ENCODE measurements at regions not wholly inside any gene's neighbourhood (a gene's known extent, or its start where the extent isn't known, plus 50 kb on each side); places are given as distances from the start of the nearest gene placed in this dataset.

DNA sequence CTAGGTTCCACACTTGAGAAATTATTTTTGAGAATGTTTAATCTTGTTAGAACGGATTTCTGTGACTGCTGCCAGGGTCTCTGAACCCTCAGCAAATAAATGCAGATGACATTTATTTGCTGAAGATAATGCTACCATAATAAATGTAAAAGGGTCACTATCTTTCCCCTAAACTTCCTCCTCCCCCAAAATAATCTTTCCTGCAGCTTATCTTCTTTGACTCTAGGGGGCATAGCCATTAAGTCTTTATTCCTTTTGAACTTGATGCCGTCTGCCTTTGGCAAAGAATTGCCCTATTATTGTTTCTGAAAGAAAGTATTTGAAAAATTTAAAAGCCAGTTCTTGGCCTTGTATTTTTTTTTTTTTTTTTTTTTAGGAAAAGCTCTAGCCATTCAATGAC lies 63.6 kb upstream of the ACSL3 start:
- H3K27me3 ChIP-seq (replicated peaks in 2 of 5; ENCODE audit: control insufficient read depth in 4 of 5, insufficient read depth in 5 of 5, low read length in 4 of 5) = peaks cover 0 to 2% (median 0%) of the 10 kb centered on the region in 5 experiments
- H3K36me3 ChIP-seq (ENCODE audit: control insufficient read depth in 4 of 4, insufficient read depth in 4 of 4, low read length in 3 of 4) = no peaks in the 10 kb centered on the region
- POLR2A ChIA-PET = interaction anchor here (0.7 kb wide), 1 partner anchor 90 kb away, joined by 8 read pairs; no protein-coding TSS in a partner anchor
- H3K4me1 ChIP-seq (ENCODE audit: control extremely low read depth in 1 of 4, control insufficient read depth in 4 of 4, insufficient read depth in 4 of 4, low read length in 3 of 4) = peaks cover 0 to 4% (median 0%) of the 10 kb centered on the region in 4 experiments
- WGBS (ENCODE audit: insufficient coverage) = no CpG with 5 or more reads among the region's 2 CpGs
- peak; percentile 13 to 47 (median 42) for DNase-seq
- no peaks in the 10 kb centered on the region for H3K9me3 ChIP-seq (ENCODE audit: control extremely low read depth in 1 of 5, control insufficient read depth in 4 of 5, insufficient read depth in 2 of 5, low read depth in 1 of 5, low read length in 4 of 5)
- no peak overlapping the region for H3K4me3 ChIP-seq (ENCODE audit: control insufficient read depth in 1 of 7, extremely low read depth in 1 of 7, insufficient read depth in 4 of 7, low read depth in 2 of 7, low read length in 6 of 7)
- no peak overlapping the region for H3K27ac ChIP-seq (ENCODE audit: insufficient read depth in 1 of 2, low read depth in 1 of 2, low read length in 2 of 2, poor library complexity in 1 of 2, severe bottlenecking in 2 of 2)
- CTCF ChIA-PET = interaction anchor here (0.8 to 2.9 kb wide), 8 partner anchors 8 to 115 kb away, joined by 3 to 20 read pairs (median 4); no protein-coding TSS in a partner anchor

- ChIA-PET POLR2A (no interaction called here), CTCF (interaction anchor here (1.0 to 2.9 kb wide), 3 partner anchors 99 to 108 kb away, joined by 4 to 20 read pairs (median 11); no protein-coding TSS in a partner anchor)
- Histone ChIP-seq H3K4me3 (ENCODE audit: control insufficient read depth in 1 of 7, extremely low read depth in 1 of 7, insufficient read depth in 4 of 7, low read depth in 2 of 7, low read length in 6 of 7) (no peak overlapping the region), H3K27ac (ENCODE audit: insufficient read depth in 1 of 2, low read depth in 1 of 2, low read length in 2 of 2, poor library complexity in 1 of 2, severe bottlenecking in 2 of 2) (no peak overlapping the region), H3K9me3 (ENCODE audit: control extremely low read depth in 1 of 5, control insufficient read depth in 4 of 5, insufficient read depth in 2 of 5, low read depth in 1 of 5, low read length in 4 of 5) (no peaks in the 10 kb centered on the region), H3K36me3 (ENCODE audit: control insufficient read depth in 4 of 4, insufficient read depth in 4 of 4, low read length in 3 of 4) (no peaks in the 10 kb centered on the region), H3K27me3 (replicated peaks in 2 of 5; ENCODE audit: control insufficient read depth in 4 of 5, insufficient read depth in 5 of 5, low read length in 4 of 5) (peaks cover 0 to 2% (median 0%) of the 10 kb centered on the region in 5 experiments), H3K4me1 (ENCODE audit: control extremely low read depth in 1 of 4, control insufficient read depth in 4 of 4, insufficient read depth in 4 of 4, low read length in 3 of 4) (peaks cover 0 to 4% (median 0%) of the 10 kb centered on the region in 4 experiments)
- no CpG with 5 or more reads among the region's 3 CpGs for WGBS (ENCODE audit: insufficient coverage)
- DNase-seq = peak in 2 of 3 donors; percentile 25 to 46
Observed at GRCh38 chr2:222797871-222798270, 63.0 kb upstream of the ACSL3 start.

DNA sequence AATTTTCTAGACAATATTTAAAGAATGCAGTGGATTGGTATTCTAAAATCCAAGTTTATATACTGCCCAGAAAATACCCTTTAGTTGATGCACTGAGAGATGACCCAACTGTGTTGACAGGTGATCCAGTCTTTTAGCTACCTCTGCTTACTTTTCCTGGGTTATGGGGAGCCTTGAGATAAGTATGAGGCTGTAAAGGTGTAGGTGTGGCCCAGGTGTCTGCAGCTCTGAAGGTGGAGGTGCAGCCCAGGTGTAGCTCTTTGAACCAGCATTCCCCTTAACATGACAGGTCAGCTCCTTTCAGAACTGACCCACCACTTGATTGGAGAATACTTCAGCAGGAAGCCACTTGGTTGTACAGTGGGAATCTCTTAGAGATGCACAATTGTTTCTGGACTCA lies 62.3 kb upstream of the ACSL3 start:
- ChIA-PET POLR2A (no interaction called here), CTCF (interaction anchor here (0.6 to 2.9 kb wide), 4 partner anchors 100 to 607 kb away, joined by 3 to 20 read pairs (median 8); no protein-coding TSS in a partner anchor)
- no peaks in the 10 kb centered on the region for H3K9me3 ChIP-seq (ENCODE audit: control extremely low read depth in 1 of 5, control insufficient read depth in 4 of 5, insufficient read depth in 2 of 5, low read depth in 1 of 5, low read length in 4 of 5)

DNA sequence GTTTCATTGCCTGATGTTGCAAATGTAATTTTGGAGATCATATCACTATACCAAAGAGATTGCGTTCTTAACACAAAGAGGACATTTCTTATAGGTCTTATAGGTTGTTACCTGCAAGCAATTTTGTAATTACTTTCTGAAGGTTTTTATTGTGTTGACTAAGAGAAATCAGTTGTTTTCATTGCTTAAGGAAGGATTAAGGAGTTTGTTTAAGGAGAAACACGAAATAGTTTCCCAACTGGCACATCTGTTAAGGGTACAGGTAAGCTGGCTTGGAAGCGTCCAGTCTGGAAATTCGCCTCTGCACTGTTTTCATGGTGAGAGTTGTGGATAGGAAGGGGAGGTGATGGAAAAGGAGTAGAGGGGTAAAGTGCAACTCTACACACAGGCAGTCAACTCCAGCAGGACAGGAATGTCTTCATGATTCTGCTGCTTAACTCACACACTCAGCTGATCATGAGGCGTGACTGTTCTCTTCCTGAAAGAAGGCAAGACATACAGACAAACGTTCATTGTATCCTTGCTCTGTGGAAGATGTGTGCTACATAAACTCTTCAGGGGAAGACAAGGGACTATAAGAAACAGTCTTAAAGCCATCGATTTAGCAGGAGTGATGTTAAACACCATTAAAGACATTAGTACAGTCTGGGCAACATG lies 61.4 kb upstream of the ACSL3 start:
- Histone ChIP-seq H3K36me3 (ENCODE audit: control insufficient read depth in 4 of 4, insufficient read depth in 4 of 4, low read length in 3 of 4) (no peaks in the 10 kb centered on the region), H3K27me3 (replicated peaks in 2 of 5; ENCODE audit: control insufficient read depth in 4 of 5, insufficient read depth in 5 of 5, low read length in 4 of 5) (peaks cover 0 to 2% (median 0%) of the 10 kb centered on the region in 5 experiments), H3K9me3 (ENCODE audit: control extremely low read depth in 1 of 5, control insufficient read depth in 4 of 5, insufficient read depth in 2 of 5, low read depth in 1 of 5, low read length in 4 of 5) (no peaks in the 10 kb centered on the region), H3K27ac (ENCODE audit: insufficient read depth in 1 of 2, low read depth in 1 of 2, low read length in 2 of 2, poor library complexity in 1 of 2, severe bottlenecking in 2 of 2) (no peak overlapping the region), H3K4me3 (ENCODE audit: control insufficient read depth in 1 of 7, extremely low read depth in 1 of 7, insufficient read depth in 4 of 7, low read depth in 2 of 7, low read length in 6 of 7) (no peak overlapping the region), H3K4me1 (ENCODE audit: control extremely low read depth in 1 of 4, control insufficient read depth in 4 of 4, insufficient read depth in 4 of 4, low read length in 3 of 4) (peaks cover 0 to 4% (median 0%) of the 10 kb centered on the region in 4 experiments)
- POLR2A ChIA-PET = no interaction called here
- CTCF ChIA-PET = no interaction called here
- no peak for DNase-seq
- 97% methylated on average over 5 of the region's 7 CpGs for whole genome bisulfite sequencing (ENCODE audit: insufficient coverage)

More for the DNA sequence above, 62.3 kb upstream of the ACSL3 start:
- Histone ChIP-seq H3K27ac (ENCODE audit: insufficient read depth in 1 of 2, low read depth in 1 of 2, low read length in 2 of 2, poor library complexity in 1 of 2, severe bottlenecking in 2 of 2) (no peak overlapping the region), H3K36me3 (ENCODE audit: control insufficient read depth in 4 of 4, insufficient read depth in 4 of 4, low read length in 3 of 4) (no peaks in the 10 kb centered on the region), H3K4me3 (ENCODE audit: control insufficient read depth in 1 of 7, extremely low read depth in 1 of 7, insufficient read depth in 4 of 7, low read depth in 2 of 7, low read length in 6 of 7) (no peak overlapping the region), H3K4me1 (ENCODE audit: control extremely low read depth in 1 of 4, control insufficient read depth in 4 of 4, insufficient read depth in 4 of 4, low read length in 3 of 4) (peaks cover 0 to 4% (median 0%) of the 10 kb centered on the region in 4 experiments), H3K27me3 (replicated peaks in 2 of 5; ENCODE audit: control insufficient read depth in 4 of 5, insufficient read depth in 5 of 5, low read length in 4 of 5) (peaks cover 0 to 2% (median 0%) of the 10 kb centered on the region in 5 experiments)
- no peak for DNase-seq

DNA sequence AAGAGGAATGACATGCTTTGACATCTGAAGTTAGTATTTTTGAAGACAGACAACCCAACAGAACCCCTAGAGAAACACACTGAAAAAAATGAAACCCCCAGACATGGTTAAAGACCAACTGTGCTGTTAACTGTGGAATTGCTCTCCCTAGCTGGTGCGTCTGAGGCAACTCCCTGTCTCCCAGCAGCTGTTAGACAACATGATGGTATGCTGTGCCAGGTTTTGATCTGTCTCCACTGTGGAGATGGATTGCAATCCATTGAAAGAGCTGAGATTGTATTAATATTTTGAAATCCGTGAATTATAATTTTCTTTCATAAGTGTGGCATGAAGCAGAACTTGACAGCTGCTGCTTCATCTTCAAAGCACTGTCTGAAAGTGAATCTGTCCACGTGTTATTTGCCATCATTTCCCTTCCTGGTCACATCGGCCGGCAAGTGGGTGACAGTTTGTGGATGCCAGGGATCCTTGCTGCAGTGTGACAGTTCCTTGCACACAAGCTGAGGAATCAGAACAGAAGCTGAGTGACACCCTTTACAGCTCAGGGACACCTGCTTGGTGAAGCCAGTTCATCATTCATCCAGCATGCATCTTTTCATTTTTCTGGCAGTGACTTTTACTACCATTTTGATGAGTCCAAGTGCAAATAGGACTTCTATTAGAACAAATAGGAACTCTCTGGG lies 58.2 kb upstream of the ACSL3 start:
- peaks cover 0 to 2% (median 0%) of the 10 kb centered on the region in 5 experiments for H3K27me3 ChIP-seq (replicated peaks in 2 of 5; ENCODE audit: control insufficient read depth in 4 of 5, insufficient read depth in 5 of 5, low read length in 4 of 5)
- CTCF ChIA-PET = interaction anchor here (0.5 kb wide), 1 partner anchor 33 kb away, joined by 3 read pairs; no protein-coding TSS in a partner anchor
- H3K27ac ChIP-seq (ENCODE audit: insufficient read depth in 1 of 2, low read depth in 1 of 2, low read length in 2 of 2, poor library complexity in 1 of 2, severe bottlenecking in 2 of 2) = no peak overlapping the region
- no peak overlapping the region for H3K4me3 ChIP-seq (ENCODE audit: control insufficient read depth in 1 of 7, extremely low read depth in 1 of 7, insufficient read depth in 4 of 7, low read depth in 2 of 7, low read length in 6 of 7)
- peaks cover 0 to 4% (median 0%) of the 10 kb centered on the region in 4 experiments for H3K4me1 ChIP-seq (ENCODE audit: control extremely low read depth in 1 of 4, control insufficient read depth in 4 of 4, insufficient read depth in 4 of 4, low read length in 3 of 4)
- POLR2A ChIA-PET = no interaction called here
- DNase-seq = no peak
- 87% methylated on average over 5 of the region's 5 CpGs for WGBS (ENCODE audit: insufficient coverage)
- no peaks in the 10 kb centered on the region for H3K9me3 ChIP-seq (ENCODE audit: control extremely low read depth in 1 of 5, control insufficient read depth in 4 of 5, insufficient read depth in 2 of 5, low read depth in 1 of 5, low read length in 4 of 5)
- no peaks in the 10 kb centered on the region for H3K36me3 ChIP-seq (ENCODE audit: control insufficient read depth in 4 of 4, insufficient read depth in 4 of 4, low read length in 3 of 4)

- ChIA-PET CTCF (interaction anchor here (1.6 kb wide), 1 partner anchor 8 kb away, joined by 4 read pairs; no protein-coding TSS in a partner anchor), POLR2A (no interaction called here)
- Histone ChIP-seq H3K4me1 (ENCODE audit: control extremely low read depth in 1 of 4, control insufficient read depth in 4 of 4, insufficient read depth in 4 of 4, low read length in 3 of 4) (no peaks in the 10 kb centered on the region), H3K27ac (ENCODE audit: insufficient read depth in 1 of 2, low read depth in 1 of 2, low read length in 2 of 2, poor library complexity in 1 of 2, severe bottlenecking in 2 of 2) (no peak overlapping the region), H3K27me3 (replicated peaks in 2 of 5; ENCODE audit: control insufficient read depth in 4 of 5, insufficient read depth in 5 of 5, low read length in 4 of 5) (peaks cover 0 to 2% (median 0%) of the 10 kb centered on the region in 5 experiments), H3K9me3 (ENCODE audit: control extremely low read depth in 1 of 5, control insufficient read depth in 4 of 5, insufficient read depth in 2 of 5, low read depth in 1 of 5, low read length in 4 of 5) (no peaks in the 10 kb centered on the region), H3K4me3 (ENCODE audit: control insufficient read depth in 1 of 7, extremely low read depth in 1 of 7, insufficient read depth in 4 of 7, low read depth in 2 of 7, low read length in 6 of 7) (no peak overlapping the region), H3K36me3 (ENCODE audit: control insufficient read depth in 4 of 4, insufficient read depth in 4 of 4, low read length in 3 of 4) (no peaks in the 10 kb centered on the region)
- no CpG with 5 or more reads among the region's 2 CpGs for WGBS (ENCODE audit: insufficient coverage)
- no peak for DNase-seq
Observed at GRCh38 chr2:222804351-222804750, 56.5 kb upstream of the ACSL3 start.
